Esophagus muscularis mucosa (tissue), 4 donors: ENCODE measurements at regions not wholly inside any gene's neighbourhood (a gene's known extent, or its start where the extent isn't known, plus 50 kb on each side); places are given as distances from the start of the nearest gene placed in this dataset.

Experiments used
- DNase-seq: peaks from one replicate; pipeline ENCODE4 v3.0.0-alpha.2; 2017; ENCODE audit errors: extremely low spot score
- H3K27ac ChIP-seq, 4 donors: fragments of 200-600 bp; sonication (generic); replicated peaks in 1 of 4; 1 replicate in 3 of 4; 2 replicates in 1 of 4; pipeline ENCODE4 v1.5.1; 2016 to 2019; ENCODE audit warnings: mild to moderate bottlenecking in 1 of 4
- H3K27me3 ChIP-seq, 4 donors: fragments of 200-600 bp; sonication (generic); one replicate each; pipeline versions ENCODE4 v1.5.1 to v1.6.0; 2016 to 2019
- H3K36me3 ChIP-seq, 4 donors: fragments of 200-600 bp; sonication (generic); one replicate each; pipeline ENCODE4 v1.5.1; 2016 to 2019
- H3K4me1 ChIP-seq, 4 donors: fragments of 200-600 bp; sonication (generic); one replicate each; pipeline ENCODE4 v1.5.1; 2016 to 2019
- H3K4me3 ChIP-seq, 4 donors: fragments of 200-600 bp; sonication (generic); 1 replicate in 2 of 4; 2 replicates in 2 of 4; pipeline ENCODE4 v1.5.1; 2016 to 2019; ENCODE audit warnings: mild to moderate bottlenecking in 4 of 4, moderate library complexity in 1 of 4
- H3K9me3 ChIP-seq, 4 donors: fragments of 200-600 bp; sonication (generic); 1 replicate in 3 of 4; 2 replicates in 1 of 4; pipeline ENCODE4 v1.5.1; 2016 to 2019
- CTCF ChIP-seq, 3 experiments: fragments of 200-600 bp in 2 of 3; fragments of 450-650 bp in 1 of 3; sonication (generic) in 2 of 3; IDR thresholded peaks; one replicate each; pipeline ENCODE4 v1.5.1; 2017 to 2019; ENCODE audit warnings: antibody characterized with exemption in 3 of 3, mild to moderate bottlenecking in 2 of 3, moderate library complexity in 1 of 3
- EP300 ChIP-seq: sonication (generic); formaldehyde crosslinking; IDR thresholded peaks from one replicate; pipeline ENCODE4 v1.6.1; 2017; ENCODE audit warnings: antibody characterized with exemption
- POLR2A ChIP-seq: fragments of 450-650 bp; IDR thresholded peaks from one replicate; pipeline ENCODE4 v1.6.1; 2017; ENCODE audit warnings: antibody characterized with exemption, moderate library complexity, mild to moderate bottlenecking, low read depth
- POLR2AphosphoS5 ChIP-seq, 2 donors: sonication (generic); formaldehyde crosslinking; IDR thresholded peaks; one replicate each; pipeline ENCODE4 v1.6.1; 2017; ENCODE audit warnings: antibody characterized with exemption in 2 of 2
- WGBS: methylation state at CpG from one replicate; pipeline ENCODE4 v1.1.5; 2018; 5-methylcytosine and 5-hydroxymethylcytosine counted together
- intact Hi-C: fragments of 100-400 bp; cut with DNase I; formaldehyde crosslinking; loops from one replicate; pipeline ENCODE4 v1.15.1; 2023

DNA sequence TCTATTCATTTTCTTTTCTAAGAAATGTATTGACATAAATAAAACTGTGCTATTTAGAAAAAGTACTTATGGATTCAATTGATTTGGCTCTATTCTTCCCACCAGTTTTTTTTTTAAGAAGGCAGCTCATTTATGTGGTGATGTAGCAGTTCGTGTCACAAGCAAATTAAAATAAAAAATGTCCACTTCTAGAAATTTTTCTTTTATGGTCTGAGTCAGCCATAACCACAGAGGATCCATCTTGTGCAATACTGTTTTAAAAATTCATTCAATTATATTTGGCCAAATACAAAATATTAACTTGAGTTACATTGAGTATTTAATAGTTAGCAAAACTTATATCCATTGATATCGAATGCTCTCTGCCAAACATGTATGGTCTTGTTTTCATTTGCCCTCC, 207.9 kb upstream of the FAT1 start:
- no peak overlapping the region for H3K27ac ChIP-seq
- H3K27me3 ChIP-seq: no peaks in the 10 kb centered on the region
- 84% methylated on average over 2 of the region's 2 CpGs for WGBS
- H3K36me3 ChIP-seq: no peaks in the 10 kb centered on the region
- DNase-seq: no peak
- H3K4me1 ChIP-seq: peaks cover 0 to 10% (median 4%) of the 10 kb centered on the region in 4 donors
- no peak overlapping the region for H3K4me3 ChIP-seq
- no peaks in the 10 kb centered on the region for H3K9me3 ChIP-seq
- TF ChIP-seq POLR2A: no peak
- no peak for TF ChIP-seq POLR2AphosphoS5 (IDR thresholded peaks at IDR 0.05)
- TF ChIP-seq CTCF (IDR thresholded peaks at IDR 0.05): no peak
- TF ChIP-seq EP300: no peak
- intact Hi-C loops: no loop called here

DNA sequence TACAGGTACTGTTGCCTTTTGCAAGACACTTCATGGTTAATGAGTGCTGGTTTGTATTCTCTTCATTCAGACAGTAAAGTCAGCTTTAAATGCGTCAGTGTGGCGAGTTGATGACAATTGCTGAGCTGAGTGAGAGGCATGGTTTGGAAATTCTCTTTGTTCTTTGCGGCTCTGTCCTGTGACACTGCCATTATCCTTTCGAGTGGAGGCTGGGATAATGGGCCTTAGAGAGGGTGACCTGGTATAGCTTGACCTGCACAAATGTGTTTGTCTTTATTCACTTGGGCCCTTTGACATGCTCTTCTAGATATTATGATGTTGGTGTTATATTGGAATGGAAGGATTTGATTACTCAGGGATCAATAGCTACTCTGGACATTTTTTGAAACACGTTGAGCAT, 208.5 kb upstream of the FAT1 start:
- no peak for DNase-seq
- H3K27ac ChIP-seq: no peak overlapping the region
- H3K4me3 ChIP-seq: no peak overlapping the region
- intact Hi-C loops: no loop called here
- WGBS: 93% methylated on average over 5 of the region's 5 CpGs
- TF ChIP-seq EP300: no peak
- no peak for TF ChIP-seq CTCF (IDR thresholded peaks at IDR 0.05)
- no peak for TF ChIP-seq POLR2AphosphoS5 (IDR thresholded peaks at IDR 0.05)
- TF ChIP-seq POLR2A: no peak
- H3K36me3 ChIP-seq: no peaks in the 10 kb centered on the region
- H3K27me3 ChIP-seq: no peaks in the 10 kb centered on the region
- H3K4me1 ChIP-seq: peaks cover 0 to 16% (median 8%) of the 10 kb centered on the region in 4 donors
- H3K9me3 ChIP-seq: no peaks in the 10 kb centered on the region

GRCh38 chr4:186932631-186933187, 209.1 kb upstream of the FAT1 start:
- no peak for DNase-seq
- no peak overlapping the region for H3K27ac ChIP-seq
- H3K36me3 ChIP-seq: no peaks in the 10 kb centered on the region
- WGBS: 51% methylated on average over 4 of the region's 4 CpGs
- no peaks in the 10 kb centered on the region for H3K27me3 ChIP-seq
- no peak for TF ChIP-seq POLR2A
- TF ChIP-seq CTCF (IDR thresholded peaks at IDR 0.05): no peak
- no peak for TF ChIP-seq POLR2AphosphoS5 (IDR thresholded peaks at IDR 0.05)
- TF ChIP-seq EP300: no peak
- H3K4me3 ChIP-seq: no peak overlapping the region
- H3K9me3 ChIP-seq: no peaks in the 10 kb centered on the region
- intact Hi-C loops: no loop called here
- H3K4me1 ChIP-seq: peaks cover 0 to 21% (median 9%) of the 10 kb centered on the region in 4 donors

DNA sequence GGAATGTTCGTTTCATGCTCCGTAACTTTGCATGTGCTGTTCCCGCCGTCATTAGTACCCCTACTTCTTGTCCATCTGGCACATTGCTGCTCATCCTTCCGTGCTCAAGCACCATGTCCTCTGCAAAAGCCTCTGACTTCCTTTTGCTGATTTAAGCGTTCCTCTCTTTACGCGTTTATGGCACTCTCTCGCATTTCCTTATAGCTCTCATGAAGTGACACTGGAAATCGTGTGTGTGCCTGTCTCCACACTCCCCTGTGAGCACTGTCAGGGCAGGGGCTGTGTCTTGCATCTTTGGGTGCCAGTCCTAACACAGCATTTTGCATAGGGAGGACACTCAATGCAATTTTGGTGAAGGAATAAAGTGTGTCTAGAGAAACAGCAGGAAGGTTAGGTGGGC, 210.6 kb upstream of the FAT1 start:
- H3K27me3 ChIP-seq: no peaks in the 10 kb centered on the region
- WGBS: 92% methylated on average over 10 of the region's 10 CpGs
- intact Hi-C loops: no loop called here

More for the DNA sequence above, 210.6 kb upstream of the FAT1 start:
- no peak overlapping the region for H3K27ac ChIP-seq
- no peaks in the 10 kb centered on the region for H3K9me3 ChIP-seq
- no peak for DNase-seq
- no peaks in the 10 kb centered on the region for H3K36me3 ChIP-seq
- H3K4me1 ChIP-seq: peaks cover 0 to 21% (median 9%) of the 10 kb centered on the region in 4 donors
- no peak overlapping the region for H3K4me3 ChIP-seq
- TF ChIP-seq CTCF (IDR thresholded peaks at IDR 0.05) (no peak), POLR2AphosphoS5 (IDR thresholded peaks at IDR 0.05) (no peak), POLR2A (no peak), EP300 (no peak)
